Islet of Langerhans (tissue), 1 donor: ENCODE measurements at regions not wholly inside any gene's neighbourhood (a gene's known extent, or its start where the extent isn't known, plus 50 kb on each side); places are given as distances from the start of the nearest gene placed in this dataset.
"Not testable (repeated sequence)": the region's sequence is repeated elsewhere in the genome, so short reads cannot be mapped to it uniquely, and the experiment has no call there.

Experiments used
- FAIRE-seq: peaks from one replicate; lab custom pipeline; 2011; peaks lifted over from hg19 to GRCh38; lab: Jason Lieb, UNC

- no peak for FAIRE-seq
These were observed 219.4 kb downstream of the MREG start for GRCh38 chr2:215793747-215794595.

- no peak for FAIRE-seq
These were observed 221.8 kb downstream of the MREG start for GRCh38 chr2:215791481-215791937.

GRCh38 chr2:215790523-215791421, 222.6 kb downstream of the MREG start:
- no peak for FAIRE-seq

GRCh38 chr2:215787565-215788178, 225.7 kb downstream of the MREG start:
- FAIRE-seq: no peak

GRCh38 chr2:215787025-215787424, 226.3 kb downstream of the MREG start:
- no peak for FAIRE-seq

GRCh38 chr2:215784371-215784783, 229.0 kb downstream of the MREG start:
- no peak for FAIRE-seq

GRCh38 chr2:215783640-215784039, 229.7 kb downstream of the MREG start:
- not testable (repeated sequence) for FAIRE-seq

GRCh38 chr2:215782965-215783364, 230.4 kb downstream of the MREG start:
- no peak for FAIRE-seq

GRCh38 chr2:215782295-215782694, 231.1 kb downstream of the MREG start:
- no peak for FAIRE-seq

GRCh38 chr2:215780907-215781685, 232.3 kb downstream of the MREG start:
- no peak for FAIRE-seq

GRCh38 chr2:215780313-215780712, 233.0 kb downstream of the MREG start:
- FAIRE-seq: no peak

- no peak for FAIRE-seq
These were observed 233.4 kb downstream of the MREG start for GRCh38 chr2:215779912-215780311.

GRCh38 chr2:215777465-215778044, 235.8 kb downstream of the MREG start:
- FAIRE-seq: no peak

GRCh38 chr2:215775106-215775505, 238.2 kb downstream of the MREG start:
- no peak for FAIRE-seq

GRCh38 chr2:215773728-215774127, 239.6 kb downstream of the MREG start:
- no peak for FAIRE-seq

- no peak for FAIRE-seq
These were observed 240.5 kb downstream of the MREG start for GRCh38 chr2:215772634-215773563.

- FAIRE-seq: no peak
These were observed 241.3 kb downstream of the MREG start for GRCh38 chr2:215772003-215772402.

- no peak for FAIRE-seq
These were observed 242.1 kb downstream of the MREG start for GRCh38 chr2:215771241-215771640.

- no peak for FAIRE-seq
These were observed 242.7 kb downstream of the MREG start for GRCh38 chr2:215770668-215771067.

GRCh38 chr2:215769246-215769645, 244.1 kb downstream of the MREG start:
- FAIRE-seq: no peak
